Endothelial cell of umbilical vein (primary cell): ENCODE measurements at regions not wholly inside any gene's neighbourhood (a gene's known extent, or its start where the extent isn't known, plus 50 kb on each side); places are given as distances from the start of the nearest gene placed in this dataset.

Source experiments
- BruUV-seq: library from RNA; stranded (reverse); fragments of 400-500 nt; replicated peaks from 2 replicates; lab custom pipeline; 2021; lab: Mats Ljungman, UMichigan
- CTCF ChIA-PET: fragments of 300-600, 350-600 bp; sonication (Branson Sonifier 250); formaldehyde crosslinking; loops from one replicate; lab custom pipeline; 2021; ENCODE audit warnings: antibody characterized with exemption, inconsistent platforms; lab: Charles Lee
- POLR2A ChIA-PET: fragments of 300-600, 350-600 bp; sonication (Branson Sonifier 250); formaldehyde crosslinking; loops from one replicate; lab custom pipeline; 2021; ENCODE audit warnings: antibody characterized with exemption, inconsistent platforms; lab: Charles Lee
- DNase-seq: peaks from one replicate; pipeline ENCODE4 v3.0.0-alpha.2; 2011; ENCODE audit warnings: low read depth, low spot score
- FAIRE-seq: peaks from 2 replicates; lab custom pipeline; 2011; peaks lifted over from hg19 to GRCh38; lab: Jason Lieb, UNC
- H2AFZ ChIP-seq: 2 replicates; pipeline ENCODE4 v1.6.0; 2012; ENCODE audit warnings: low read depth, low read length, control low read depth, inconsistent platforms
- H3K27ac ChIP-seq: 2 replicates; pipeline ENCODE4 v1.5.1; 2011; ENCODE audit warnings: low read depth, mild to moderate bottlenecking, control low read depth, low read length, moderate library complexity; ENCODE audit not compliant: insufficient read depth
- H3K27me3 ChIP-seq, 2 experiments: 2 replicates each; pipeline versions ENCODE4 v1.6.0 to v1.6.1; 2011; ENCODE audit warnings: low read length in 2 of 2, mixed read lengths in 1 of 2; ENCODE audit not compliant: control insufficient read depth in 2 of 2, insufficient read depth in 2 of 2
- H3K36me3 ChIP-seq, 2 experiments: 2 replicates in 1 of 2; 3 replicates in 1 of 2; pipeline ENCODE4 v1.5.1; 2011; ENCODE audit warnings: low read length in 2 of 2, mild to moderate bottlenecking in 1 of 2, moderate library complexity in 1 of 2; ENCODE audit not compliant: control insufficient read depth in 2 of 2, insufficient read depth in 2 of 2; ENCODE audit errors: extremely low read depth in 1 of 2
- H3K4me1 ChIP-seq: 3 replicates; pipeline ENCODE4 v1.5.1; 2011; ENCODE audit warnings: mild to moderate bottlenecking, low read length; ENCODE audit not compliant: control insufficient read depth, insufficient read depth; ENCODE audit errors: extremely low read depth
- H3K4me2 ChIP-seq: 2 replicates; pipeline ENCODE4 v1.6.1; 2011; ENCODE audit warnings: low read length, control low read depth, mixed read lengths; ENCODE audit not compliant: insufficient read depth
- H3K4me3 ChIP-seq, 3 experiments: fragments of 200-600 bp in 1 of 3; sonication (generic), shearing (Covaris generic) in 1 of 3; replicated peaks in 1 of 3; 2 replicates each; pipeline ENCODE4 v1.5.1; 2011 to 2016; ENCODE audit warnings: control low read depth in 3 of 3, low read length in 3 of 3, mild to moderate bottlenecking in 2 of 3, inconsistent platforms in 1 of 3, low read depth in 1 of 3, moderate library complexity in 1 of 3; ENCODE audit not compliant: insufficient read depth in 1 of 3
- H3K79me2 ChIP-seq: 2 replicates; pipeline ENCODE4 v1.6.0; 2012; ENCODE audit warnings: low read length, inconsistent platforms; ENCODE audit not compliant: control insufficient read depth, insufficient read depth
- H3K9ac ChIP-seq: replicated peaks from 2 replicates; pipeline ENCODE3; 2011; ENCODE audit warnings: low read length, control low read depth; ENCODE audit not compliant: insufficient read depth; ENCODE audit errors: extremely low read depth
- H3K9me1 ChIP-seq: replicated peaks from 3 replicates; pipeline ENCODE4 v1.6.0; 2011; ENCODE audit warnings: mild to moderate bottlenecking, low read length; ENCODE audit not compliant: control insufficient read depth, insufficient read depth; ENCODE audit errors: extremely low read depth
- H3K9me3 ChIP-seq: replicated peaks from 2 replicates; pipeline ENCODE4 v1.5.1; 2012; ENCODE audit warnings: low read length, inconsistent platforms; ENCODE audit not compliant: control insufficient read depth, insufficient read depth
- H4K20me1 ChIP-seq: replicated peaks from 2 replicates; pipeline ENCODE3; 2011; ENCODE audit warnings: mild to moderate bottlenecking, low read length; ENCODE audit not compliant: control insufficient read depth, insufficient read depth; ENCODE audit errors: extremely low read depth
- EZH2 ChIP-seq: IDR thresholded peaks from 2 replicates; pipeline ENCODE4 v1.6.1; 2012; ENCODE audit warnings: borderline replicate concordance, low read depth, mild to moderate bottlenecking, moderate library complexity, low read length, inconsistent platforms; ENCODE audit not compliant: severe bottlenecking
- FOS ChIP-seq: IDR thresholded peaks from 2 replicates; pipeline ENCODE4 v1.6.1; 2011; ENCODE audit warnings: mild to moderate bottlenecking, low read length, moderate library complexity, borderline replicate concordance; ENCODE audit not compliant: insufficient read depth
- GATA2 ChIP-seq: IDR thresholded peaks from 2 replicates; pipeline ENCODE4 v1.7.0; 2011; ENCODE audit warnings: low read depth, mild to moderate bottlenecking, moderate library complexity, mixed read lengths, low read length; ENCODE audit not compliant: insufficient read length, insufficient read depth
- MAX ChIP-seq: IDR thresholded peaks from 2 replicates; pipeline ENCODE4 v1.6.1; 2011; ENCODE audit not compliant: insufficient read depth, insufficient read length
- MYC ChIP-seq: IDR thresholded peaks from one replicate; pipeline ENCODE4 v1.6.1; 2011; ENCODE audit warnings: mild to moderate bottlenecking, low read depth, low read length
- POLR2A ChIP-seq: IDR thresholded peaks from 2 replicates; pipeline ENCODE4 v1.6.1; 2012; ENCODE audit warnings: low read depth, mild to moderate bottlenecking, control low read depth, low read length
- POLR2AphosphoS5 ChIP-seq: IDR thresholded peaks from 2 replicates; pipeline ENCODE4 v1.6.1; 2012; ENCODE audit warnings: low read depth, mild to moderate bottlenecking, control low read depth, low read length, moderate library complexity; ENCODE audit not compliant: insufficient read depth
- dilution Hi-C: fragments of 300-500 bp; cut with MboI; formaldehyde crosslinking; loops from one replicate; pipeline ENCODE4 v1.15.0; 2019; ENCODE audit warnings: low sequenced_read_pairs; ENCODE audit not compliant: extremely low pct_ligation_motif_present
- intact Hi-C: fragments of 100-400 bp; cut with micrococcal nuclease; formaldehyde crosslinking; loops from one replicate; pipeline ENCODE4 v1.10.0; 2022
- TF ChIP-seq, protein P1 (sequence below), 2 donors: IDR thresholded peaks; 1 replicate in 1 of 2; 2 replicates in 1 of 2; pipeline ENCODE4 v1.5.1; 2011; ENCODE audit warnings: low read length in 2 of 2, mild to moderate bottlenecking in 2 of 2, moderate library complexity in 2 of 2, control low read depth in 1 of 2, inconsistent platforms in 1 of 2, low read depth in 1 of 2; ENCODE audit not compliant: insufficient read depth in 1 of 2; ENCODE audit errors: extremely low read depth in 1 of 2

DNA sequence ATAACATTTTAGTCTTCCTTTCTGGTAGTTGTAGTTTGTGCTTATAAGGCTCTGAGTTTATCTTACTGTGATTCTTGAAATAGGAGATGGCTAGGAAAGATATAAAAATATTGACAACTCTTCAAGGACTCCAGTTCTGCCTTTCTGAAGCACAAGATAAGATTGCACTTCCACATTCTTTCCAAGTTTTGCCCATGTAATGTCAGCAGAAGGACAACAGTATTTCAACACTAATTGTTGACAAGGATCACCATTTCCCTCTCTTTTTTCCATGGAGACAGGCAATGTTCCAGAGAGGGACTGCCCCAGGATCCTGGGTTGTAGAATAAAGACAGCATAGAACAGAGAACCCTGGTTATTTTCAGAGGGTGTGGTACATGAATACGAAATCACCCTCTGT, 279.1 kb upstream of the CNTNAP5 start:
- Histone ChIP-seq H3K4me3 (no peak overlapping the region), H3K4me2 (no peak overlapping the region), H4K20me1 (no peaks in the 10 kb centered on the region), H3K9me1 (no peaks in the 10 kb centered on the region), H3K9ac (no peak overlapping the region), H3K4me1 (no peaks in the 10 kb centered on the region), H3K27ac (no peak overlapping the region), H3K79me2 (no peaks in the 10 kb centered on the region), H3K36me3 (no peaks in the 10 kb centered on the region), H2AFZ (no peak overlapping the region), H3K9me3 (no peaks in the 10 kb centered on the region), H3K27me3 (no peaks in the 10 kb centered on the region)
- POLR2A ChIA-PET, result no interaction called here
- no TSS peak for BruUV-seq
- FAIRE-seq, result no peak
- TF ChIP-seq POLR2A, result no peak
- TF ChIP-seq GATA2, result no peak
- no peak for TF ChIP-seq MAX
- TF ChIP-seq MYC, result no peak
- TF ChIP-seq FOS, result no peak
- DNase-seq, result no peak
- dilution Hi-C loops, result no loop called here
- CTCF ChIA-PET, result no interaction called here
- intact Hi-C loops, result no loop called here

- Histone ChIP-seq H3K79me2 (no peaks in the 10 kb centered on the region), H3K27me3 (no peaks in the 10 kb centered on the region), H4K20me1 (no peaks in the 10 kb centered on the region), H3K9ac (no peak overlapping the region), H3K4me2 (no peak overlapping the region), H2AFZ (no peak overlapping the region), H3K9me3 (peaks cover 2% of the 10 kb centered on the region), H3K4me1 (no peaks in the 10 kb centered on the region), H3K36me3 (no peaks in the 10 kb centered on the region), H3K27ac (no peak overlapping the region), H3K4me3 (no peak overlapping the region), H3K9me1 (no peaks in the 10 kb centered on the region)
- TF ChIP-seq MYC, result no peak
- no peak for TF ChIP-seq EZH2
- TF ChIP-seq FOS, result no peak
- no peak for TF ChIP-seq POLR2AphosphoS5
- TF ChIP-seq MAX, result no peak
- TF ChIP-seq, protein P1, sequence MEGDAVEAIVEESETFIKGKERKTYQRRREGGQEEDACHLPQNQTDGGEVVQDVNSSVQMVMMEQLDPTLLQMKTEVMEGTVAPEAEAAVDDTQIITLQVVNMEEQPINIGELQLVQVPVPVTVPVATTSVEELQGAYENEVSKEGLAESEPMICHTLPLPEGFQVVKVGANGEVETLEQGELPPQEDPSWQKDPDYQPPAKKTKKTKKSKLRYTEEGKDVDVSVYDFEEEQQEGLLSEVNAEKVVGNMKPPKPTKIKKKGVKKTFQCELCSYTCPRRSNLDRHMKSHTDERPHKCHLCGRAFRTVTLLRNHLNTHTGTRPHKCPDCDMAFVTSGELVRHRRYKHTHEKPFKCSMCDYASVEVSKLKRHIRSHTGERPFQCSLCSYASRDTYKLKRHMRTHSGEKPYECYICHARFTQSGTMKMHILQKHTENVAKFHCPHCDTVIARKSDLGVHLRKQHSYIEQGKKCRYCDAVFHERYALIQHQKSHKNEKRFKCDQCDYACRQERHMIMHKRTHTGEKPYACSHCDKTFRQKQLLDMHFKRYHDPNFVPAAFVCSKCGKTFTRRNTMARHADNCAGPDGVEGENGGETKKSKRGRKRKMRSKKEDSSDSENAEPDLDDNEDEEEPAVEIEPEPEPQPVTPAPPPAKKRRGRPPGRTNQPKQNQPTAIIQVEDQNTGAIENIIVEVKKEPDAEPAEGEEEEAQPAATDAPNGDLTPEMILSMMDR (IDR thresholded peaks at IDR 0.05; ENCODE audit: extremely low read depth in 1 of 2, insufficient read depth in 1 of 2, low read depth in 1 of 2, low read length in 2 of 2), result no peak
- TF ChIP-seq GATA2, result no peak
- ChIA-PET CTCF (no interaction called here), POLR2A (no interaction called here)
- dilution Hi-C loops (no loop called here), intact Hi-C loops (no loop called here)
- no peak for DNase-seq
- no peak for FAIRE-seq
- BruUV-seq, result no TSS peak
Measured at GRCh38 chr2:123747326-123747725, 277.8 kb upstream of the CNTNAP5 start.
